ENCODE measurements at regions not wholly inside any gene's neighbourhood (a gene's known extent, or its start where the extent isn't known, plus 50 kb on each side); places are given as distances from the start of the nearest gene placed in this dataset.
"Not testable (repeated sequence)": the region's sequence is repeated elsewhere in the genome, so short reads cannot be mapped to it uniquely, and the experiment has no call there.

DNA sequence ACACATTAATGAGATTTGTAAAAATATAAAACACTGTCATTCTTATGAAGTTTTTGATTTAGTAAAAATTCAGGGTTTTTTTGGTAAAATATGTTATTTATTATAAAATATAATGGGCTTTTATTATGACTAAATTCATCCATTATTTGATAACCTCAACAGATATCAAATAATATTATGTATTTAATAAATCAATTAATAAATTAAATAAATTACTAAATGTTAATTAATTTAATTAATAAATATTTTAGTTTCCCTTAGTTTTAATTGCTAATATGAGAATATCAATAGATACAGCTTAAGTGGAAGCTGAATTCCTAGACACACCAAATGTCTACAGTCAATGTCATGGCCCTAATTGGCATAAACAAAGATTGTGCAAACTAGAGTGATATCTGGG is 82.3 kb upstream of the DGKG start:
- TF ChIP-seq, protein P1, sequence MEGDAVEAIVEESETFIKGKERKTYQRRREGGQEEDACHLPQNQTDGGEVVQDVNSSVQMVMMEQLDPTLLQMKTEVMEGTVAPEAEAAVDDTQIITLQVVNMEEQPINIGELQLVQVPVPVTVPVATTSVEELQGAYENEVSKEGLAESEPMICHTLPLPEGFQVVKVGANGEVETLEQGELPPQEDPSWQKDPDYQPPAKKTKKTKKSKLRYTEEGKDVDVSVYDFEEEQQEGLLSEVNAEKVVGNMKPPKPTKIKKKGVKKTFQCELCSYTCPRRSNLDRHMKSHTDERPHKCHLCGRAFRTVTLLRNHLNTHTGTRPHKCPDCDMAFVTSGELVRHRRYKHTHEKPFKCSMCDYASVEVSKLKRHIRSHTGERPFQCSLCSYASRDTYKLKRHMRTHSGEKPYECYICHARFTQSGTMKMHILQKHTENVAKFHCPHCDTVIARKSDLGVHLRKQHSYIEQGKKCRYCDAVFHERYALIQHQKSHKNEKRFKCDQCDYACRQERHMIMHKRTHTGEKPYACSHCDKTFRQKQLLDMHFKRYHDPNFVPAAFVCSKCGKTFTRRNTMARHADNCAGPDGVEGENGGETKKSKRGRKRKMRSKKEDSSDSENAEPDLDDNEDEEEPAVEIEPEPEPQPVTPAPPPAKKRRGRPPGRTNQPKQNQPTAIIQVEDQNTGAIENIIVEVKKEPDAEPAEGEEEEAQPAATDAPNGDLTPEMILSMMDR (conservative IDR thresholded peaks at IDR 0.05; ENCODE audit: low read depth, low read length), result no peak
- no peak overlapping the region for H3K4me3 ChIP-seq (ENCODE audit: low read depth, low read length)
- no peak for DNase-seq (ENCODE audit: low read depth)

DNA sequence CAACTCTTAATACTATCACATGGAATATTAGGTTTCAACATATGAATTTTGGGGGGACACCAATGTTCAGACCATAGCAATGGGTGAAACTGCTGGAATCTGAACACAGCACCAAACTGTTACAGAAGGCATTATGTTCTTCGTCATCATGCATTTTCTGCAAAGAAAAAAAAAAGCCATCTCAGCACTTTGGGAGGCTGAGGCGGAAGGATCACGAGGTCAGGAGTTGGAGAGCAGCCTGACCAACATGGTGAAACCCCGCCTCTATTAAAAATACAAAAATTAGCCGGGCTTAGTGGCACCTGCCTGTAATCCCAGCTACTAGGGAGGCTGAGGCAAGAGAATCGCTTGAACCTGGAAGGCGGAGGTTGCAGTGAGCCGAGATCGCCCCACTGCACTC is 80.9 kb upstream of the DGKG start:
- not testable (repeated sequence) for H3K4me3 ChIP-seq (ENCODE audit: low read depth, low read length); DNase-seq (ENCODE audit: low read depth)

DNA sequence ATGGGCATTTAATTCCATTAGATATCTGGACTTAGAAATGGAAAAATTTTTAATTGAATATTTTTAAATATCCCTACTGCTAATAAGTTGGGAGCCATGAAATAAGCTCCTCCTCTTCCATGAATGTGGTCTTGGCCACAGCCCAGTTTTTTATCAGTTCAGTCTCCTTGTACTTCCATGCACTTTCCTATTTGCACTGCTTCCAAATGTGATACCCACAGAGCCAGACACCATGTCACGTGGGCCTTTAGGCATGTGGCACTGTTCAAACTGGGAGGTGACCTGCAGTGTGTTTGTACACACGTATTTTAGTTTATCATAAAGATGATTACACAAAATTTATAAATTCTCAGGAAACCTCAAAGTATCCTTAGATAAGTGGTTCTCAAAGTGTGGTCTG is 80.1 kb upstream of the DGKG start:
- TF ChIP-seq, protein P1 (conservative IDR thresholded peaks at IDR 0.05; ENCODE audit: low read depth, low read length), result no peak
- DNase-seq (ENCODE audit: low read depth), result no peak
- no peak overlapping the region for H3K4me3 ChIP-seq (ENCODE audit: low read depth, low read length)

DNA sequence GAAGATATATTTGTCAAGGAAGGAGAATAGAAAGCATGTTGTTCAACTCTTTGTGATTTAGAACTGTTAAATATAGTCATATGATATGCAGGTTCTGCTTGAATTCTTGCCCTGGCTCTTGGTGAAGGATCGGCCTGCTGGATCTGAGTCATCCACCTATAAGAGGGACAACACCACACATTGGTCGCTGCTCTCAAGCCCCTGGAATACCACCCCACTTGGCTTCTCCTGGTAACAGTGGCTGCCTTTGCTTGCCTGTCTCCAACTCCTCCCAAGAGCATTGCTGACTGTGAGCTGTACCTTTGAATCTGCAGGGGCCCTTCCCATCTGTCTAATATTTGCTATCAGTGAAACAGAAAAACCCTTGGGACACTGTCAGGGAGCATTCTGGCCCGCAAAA is 78.9 kb upstream of the DGKG start:
- TF ChIP-seq, protein P1 (conservative IDR thresholded peaks at IDR 0.05; ENCODE audit: low read depth, low read length), result no peak
- no peak overlapping the region for H3K4me3 ChIP-seq (ENCODE audit: low read depth, low read length)
- no peak for DNase-seq (ENCODE audit: low read depth)

DNA sequence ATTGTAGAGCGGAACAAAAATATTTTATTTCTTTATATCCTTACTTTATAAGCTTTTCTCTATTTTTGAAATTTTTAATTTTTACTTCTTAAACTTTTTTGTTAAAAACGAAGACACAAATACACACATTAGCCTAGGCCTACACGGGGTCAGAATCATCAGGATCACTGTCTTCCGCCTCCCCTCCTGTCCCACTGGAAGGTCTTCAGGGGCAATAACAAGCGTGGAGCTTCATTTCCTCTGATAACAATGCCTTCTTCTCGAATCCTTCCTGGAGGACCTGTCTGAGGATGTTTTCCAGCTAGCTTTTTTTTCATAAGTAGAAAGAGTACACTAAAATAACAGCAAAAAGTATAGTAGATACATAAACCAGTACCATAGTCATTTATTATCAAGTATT is 77.7 kb upstream of the DGKG start:
- TF ChIP-seq, protein P1 (conservative IDR thresholded peaks at IDR 0.05; ENCODE audit: low read depth, low read length), result no peak
- H3K4me3 ChIP-seq (ENCODE audit: low read depth, low read length), result no peak overlapping the region
- DNase-seq (ENCODE audit: low read depth), result no peak

DNA sequence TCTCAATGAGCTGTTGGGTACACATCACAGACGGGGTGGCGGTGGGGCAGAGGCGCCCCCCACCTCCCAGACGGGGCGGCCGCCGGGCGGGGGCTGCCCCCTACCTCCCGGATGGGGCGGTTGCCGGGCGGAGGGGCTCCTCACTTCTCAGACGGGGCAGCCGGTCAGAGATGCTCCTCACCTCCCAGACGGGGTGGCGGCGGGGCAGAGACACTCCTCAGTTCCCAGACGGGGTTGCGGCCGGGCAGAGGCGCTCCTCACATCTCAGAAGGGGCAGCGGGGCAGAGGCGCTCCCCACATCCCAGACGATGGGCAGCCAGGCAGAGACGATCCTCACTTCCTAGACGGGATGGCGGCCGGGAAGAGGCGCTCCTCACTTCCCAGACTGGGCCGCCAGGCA is 73.3 kb upstream of the DGKG start:
- H3K4me3 ChIP-seq (ENCODE audit: low read depth, low read length); DNase-seq (ENCODE audit: low read depth): not testable (repeated sequence)

DNA sequence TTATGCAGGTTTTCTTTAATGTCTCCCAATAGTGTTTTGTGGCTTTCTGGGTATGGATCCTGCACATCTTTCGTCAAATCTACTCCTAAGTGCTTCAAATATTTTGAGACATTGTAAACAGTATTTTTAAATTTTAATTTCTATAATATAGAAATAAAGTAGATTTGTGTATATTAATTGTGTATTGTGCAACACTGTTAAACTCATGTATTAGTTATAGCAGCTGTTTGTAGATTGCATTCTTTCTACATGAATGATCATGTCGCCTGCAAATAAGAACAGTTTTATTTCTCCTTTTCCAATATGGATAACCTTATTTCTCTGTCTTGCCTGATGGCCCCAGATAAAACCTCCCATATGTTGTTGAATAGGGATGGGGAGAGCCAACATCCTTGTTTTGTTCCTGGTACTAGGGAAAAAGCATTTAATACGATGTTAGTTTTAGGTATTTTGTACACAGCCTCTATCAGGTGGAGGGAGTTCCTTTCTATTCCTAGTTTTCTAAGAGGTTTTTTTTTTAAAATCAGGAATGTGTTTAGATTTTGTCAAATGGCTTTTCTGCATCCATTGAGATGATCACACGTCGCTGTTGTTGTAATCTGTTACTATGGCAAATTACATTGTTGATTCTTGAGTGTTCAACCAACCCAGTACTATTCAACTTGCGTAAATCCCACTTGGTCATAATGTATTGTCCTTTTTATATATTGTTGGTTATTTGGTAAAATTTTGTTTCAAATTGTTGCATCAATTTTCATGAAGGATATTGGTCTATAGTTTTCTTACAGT is 71.1 kb upstream of the DGKG start:
- H3K4me3 ChIP-seq (ENCODE audit: low read depth, low read length), result no peak overlapping the region
- DNase-seq (ENCODE audit: low read depth), result no peak
- TF ChIP-seq, protein P1 (conservative IDR thresholded peaks at IDR 0.05; ENCODE audit: low read depth, low read length), result no peak

DNA sequence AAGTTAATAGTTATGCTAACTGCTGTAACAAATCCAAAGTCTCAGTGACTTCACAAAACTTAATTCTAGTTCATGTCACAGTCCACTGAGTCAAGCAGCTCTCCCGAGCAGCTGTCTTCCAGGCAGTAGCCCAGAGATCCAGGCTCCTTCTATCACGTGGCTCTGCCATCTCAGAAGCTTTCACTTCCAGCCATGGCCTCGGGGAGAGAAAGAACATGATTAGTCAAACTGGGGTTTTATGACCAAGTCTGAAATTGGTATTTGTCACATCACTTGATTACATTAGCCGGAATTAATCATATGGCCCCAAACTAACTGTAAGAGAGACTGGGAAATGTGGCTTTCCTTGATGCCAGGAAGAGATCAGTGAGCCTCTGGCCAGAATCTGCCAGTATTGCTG is 70.2 kb upstream of the DGKG start:
- no peak for DNase-seq (ENCODE audit: low read depth)
- TF ChIP-seq, protein P1 (conservative IDR thresholded peaks at IDR 0.05; ENCODE audit: low read depth, low read length), result no peak
- no peak overlapping the region for H3K4me3 ChIP-seq (ENCODE audit: low read depth, low read length)

Measured in choroid plexus epithelial cell (primary cell).